A549 (cell line): ENCODE measurements at regions not wholly inside any gene's neighbourhood (a gene's known extent, or its start where the extent isn't known, plus 50 kb on each side); places are given as distances from the start of the nearest gene placed in this dataset.

Source experiments
- CBX2 ChIP-seq: fragments of 200-600 bp; sonication (generic); IDR thresholded peaks from 2 replicates; pipeline ENCODE4 v1.6.1; 2016; ENCODE audit warnings: low read depth, mild to moderate bottlenecking, borderline replicate concordance
- CHD4 ChIP-seq: fragments of 200-600 bp; sonication (generic); IDR thresholded peaks from 2 replicates; pipeline ENCODE4 v1.6.1; 2016; ENCODE audit warnings: antibody characterized with exemption, mild to moderate bottlenecking, borderline replicate concordance
- CTCF ChIP-seq: fragments of >200 bp; sonication (Bioruptor Twin); formaldehyde crosslinking; IDR thresholded peaks from 3 replicates; pipeline ENCODE4 v1.5.1; 2016
- EP300 ChIP-seq, 2 experiments: fragments of >200 bp; sonication (Bioruptor Twin); formaldehyde crosslinking; IDR thresholded peaks; 2 replicates in 1 of 2; 3 replicates in 1 of 2; pipeline ENCODE4 v1.6.1; 2016 to 2017
- FOSL2 ChIP-seq, 2 experiments: fragments of 450-650 bp in 1 of 2; fragments of >200 bp in 1 of 2; sonication (Bioruptor Twin) in 1 of 2; formaldehyde crosslinking; IDR thresholded peaks; 2 replicates each; pipeline versions ENCODE4 v1.5.0 to v1.6.1; 2016 to 2020; ENCODE audit warnings: mild to moderate bottlenecking in 1 of 2, moderate library complexity in 1 of 2
- POLR2A ChIP-seq: IDR thresholded peaks from 2 replicates; pipeline ENCODE4 v1.6.1; 2012; ENCODE audit warnings: mild to moderate bottlenecking, low read length
- RAD21 ChIP-seq, 2 experiments: fragments of >200 bp in 1 of 2; sonication (Bioruptor Twin) in 1 of 2; formaldehyde crosslinking in 1 of 2; IDR thresholded peaks in 1 of 2; conservative IDR thresholded peaks in 1 of 2; 2 replicates in 1 of 2; 3 replicates in 1 of 2; pipeline ENCODE4 v1.6.1; 2012 to 2018; ENCODE audit warnings: inconsistent platforms in 1 of 2

- TF ChIP-seq CTCF = no peak
- no peak for TF ChIP-seq CHD4
- TF ChIP-seq CBX2 = no peak
- TF ChIP-seq FOSL2 (IDR thresholded peaks at IDR 0.05) = peak; percentile 88
- TF ChIP-seq FOSL2 (CRISPR knock-in tag; IDR thresholded peaks at IDR 0.05) = peak; percentile 92
- TF ChIP-seq RAD21 (conservative IDR thresholded peaks at IDR 0.05 in 1 of 2, IDR thresholded peaks at IDR 0.05 in 1 of 2) = no peak
- no peak for TF ChIP-seq POLR2A
- peak; percentile 38 to 49; a peak in 2 of 5 replicates for TF ChIP-seq EP300 (IDR thresholded peaks at IDR 0.05)
These were observed 83.5 kb upstream of the FNDC3A start for GRCh38 chr13:48892053-48892687.
